ENCODE measurements at regions not wholly inside any gene's neighbourhood (a gene's known extent, or its start where the extent isn't known, plus 50 kb on each side); places are given as distances from the start of the nearest gene placed in this dataset.

GRCh38 chr2:221848286-221848685 is 276.2 kb upstream of the EPHA4 start:
- no peak overlapping the region for H2BK12ac ChIP-seq (ENCODE audit: low read depth, low read length)
- H4K5ac ChIP-seq (ENCODE audit: insufficient read length, low read depth, low read length), result no peak overlapping the region
- H3K9ac ChIP-seq (replicated peaks in 1 of 4; ENCODE audit: extremely low read depth in 1 of 4, low read depth in 3 of 4, low read length in 3 of 4), result no peak overlapping the region
- DNase-seq (ENCODE audit: low read depth in 1 of 2, low spot score in 2 of 2) (no peak), FAIRE-seq (no peak)
- H3K23ac ChIP-seq (ENCODE audit: insufficient read length), result no peak overlapping the region
- no peak overlapping the region for H4K8ac ChIP-seq (ENCODE audit: extremely low read depth, insufficient read depth, low read length)
- 81% methylated on average over 4 of the region's 4 CpGs; no CpG with 5 or more reads in 1 of the 2 experiments for WGBS, 2 experiments (ENCODE audit: extremely low coverage in 1 of 2, insufficient coverage in 1 of 2, insufficient read length in 1 of 2, insufficient replicate concordance in 2 of 2, low coverage in 1 of 2, low lambda C conversion rate in 2 of 2, missing lambda C conversion rate in 1 of 2)
- H3K79me2 ChIP-seq (ENCODE audit: control insufficient read depth in 1 of 2, insufficient read depth in 2 of 2, low read length in 2 of 2), result no peaks in the 10 kb centered on the region
- H2AK5ac ChIP-seq (ENCODE audit: low read depth, low read length), result no peak overlapping the region
- CTCF ChIA-PET (ENCODE audit: partially characterized antibody), result no interaction called here
- H3K14ac ChIP-seq (ENCODE audit: insufficient read length), result no peak overlapping the region
- H3K9me3 ChIP-seq (ENCODE audit: insufficient read depth in 2 of 2, low read depth in 1 of 2, low read length in 1 of 2), result no peaks in the 10 kb centered on the region
- H3K27ac ChIP-seq (ENCODE audit: low read depth, low read length), result no peak overlapping the region
- no peak overlapping the region for H3K56ac ChIP-seq (replicated peaks; ENCODE audit: insufficient read length, low read depth, low read length)
- no peak overlapping the region for H2BK15ac ChIP-seq (ENCODE audit: low read length)
- no peaks in the 10 kb centered on the region for H3K79me1 ChIP-seq (ENCODE audit: low read depth, low read length)
- no peak overlapping the region for H2BK120ac ChIP-seq (replicated peaks; ENCODE audit: low read depth, low read length)
- no peaks in the 10 kb centered on the region for H3K27me3 ChIP-seq (replicated peaks in 1 of 4; ENCODE audit: control insufficient read depth in 3 of 4, extremely low read depth in 1 of 4, insufficient read depth in 3 of 4, low read length in 3 of 4)
- H3K4ac ChIP-seq (replicated peaks; ENCODE audit: insufficient read length, low read depth, low read length), result no peak overlapping the region
- H3K4me2 ChIP-seq (ENCODE audit: insufficient read depth in 1 of 2, low read depth in 2 of 2, low read length in 2 of 2), result no peak overlapping the region
- H4K20me1 ChIP-seq (replicated peaks in 1 of 2; ENCODE audit: control insufficient read depth in 1 of 2, insufficient read depth in 2 of 2, low read length in 2 of 2), result no peaks in the 10 kb centered on the region
- no peak overlapping the region for H2BK5ac ChIP-seq (ENCODE audit: low read depth, low read length)
- no peak overlapping the region for H3K4me3 ChIP-seq (ENCODE audit: extremely low read depth in 1 of 4, insufficient read depth in 2 of 4, low read depth in 3 of 4, low read length in 4 of 4)
- no peak overlapping the region for H4K91ac ChIP-seq (replicated peaks; ENCODE audit: insufficient read length, low read length)
- no peak overlapping the region for H2BK20ac ChIP-seq (ENCODE audit: low read length)
- no peaks in the 10 kb centered on the region for H3K23me2 ChIP-seq (ENCODE audit: low read depth, low read length)
- no peak overlapping the region for H2AFZ ChIP-seq (ENCODE audit: low read length)
- peaks cover 0 to 2% (median 0%) of the 10 kb centered on the region in 4 experiments; a peak in 2 of 7 replicates for H3K4me1 ChIP-seq (replicated peaks in 1 of 4; ENCODE audit: control insufficient read depth in 3 of 4, insufficient read depth in 4 of 4, low read length in 3 of 4)
- POLR2A ChIA-PET (ENCODE audit: partially characterized antibody), result interaction anchor here (0.7 kb wide), 1 partner anchor 976 kb away, joined by 4 read pairs; no protein-coding TSS in a partner anchor
- no peak overlapping the region for H3K18ac ChIP-seq (ENCODE audit: extremely low read depth, low read length)
- no peaks in the 10 kb centered on the region for H3K36me3 ChIP-seq (ENCODE audit: control insufficient read depth in 2 of 4, insufficient read depth in 4 of 4, low read length in 3 of 4)
- TF ChIP-seq RFX5 (IDR thresholded peaks at IDR 0.05; ENCODE audit: borderline replicate concordance, low read depth, low read length) (no peak), GABPA (IDR thresholded peaks at IDR 0.05; ENCODE audit: borderline replicate concordance, insufficient read depth, low read length) (no peak), BACH1 (IDR thresholded peaks at IDR 0.05; ENCODE audit: low read length) (no peak), CHD2 (IDR thresholded peaks at IDR 0.05; ENCODE audit: low read length) (no peak), HDAC2 (IDR thresholded peaks at IDR 0.05; ENCODE audit: borderline replicate concordance in 1 of 2, low read depth in 2 of 2, low read length in 2 of 2) (no peak), BCL11A (IDR thresholded peaks at IDR 0.05; ENCODE audit: low read depth in 2 of 2, low read length in 2 of 2) (no peak), CHD1 (IDR thresholded peaks at IDR 0.05; ENCODE audit: low read depth, low read length) (no peak), SIRT6 (IDR thresholded peaks at IDR 0.05; ENCODE audit: low read length) (no peak), CTCF (IDR thresholded peaks at IDR 0.05; ENCODE audit: control extremely low read depth in 1 of 3, insufficient read depth in 1 of 3, low read depth in 1 of 3, low read length in 3 of 3) (no peak), POLR2A (IDR thresholded peaks at IDR 0.05; ENCODE audit: control extremely low read depth in 1 of 2, low read depth in 2 of 2, low read length in 2 of 2) (no peak), EP300 (IDR thresholded peaks at IDR 0.05; ENCODE audit: borderline replicate concordance in 1 of 2, low read depth in 2 of 2, low read length in 2 of 2) (no peak), TAF1 (IDR thresholded peaks at IDR 0.05; ENCODE audit: low read depth, low read length) (no peak), TEAD4 (IDR thresholded peaks at IDR 0.05; ENCODE audit: low read depth, low read length) (no peak)

All from H1 (cell line).